ENCODE measurements at regions not wholly inside any gene's neighbourhood (a gene's known extent, or its start where the extent isn't known, plus 50 kb on each side); places are given as distances from the start of the nearest gene placed in this dataset.

- DNase-seq (ENCODE audit: low read depth), result no peak
- no peak for TF ChIP-seq MAX (IDR thresholded peaks at IDR 0.05; ENCODE audit: low read depth, low read length)
- H3K4me3 ChIP-seq (ENCODE audit: low read depth, low read length), result no peak overlapping the region
These were observed 728.8 kb downstream of the RPS29 start for GRCh38 chr14:48857366-48857765.

GRCh38 chr14:48853159-48853558 is 733.0 kb downstream of the RPS29 start:
- no peak overlapping the region for H3K4me3 ChIP-seq (ENCODE audit: low read depth, low read length)
- no peak for DNase-seq (ENCODE audit: low read depth)
- no peak for TF ChIP-seq CTCF (IDR thresholded peaks at IDR 0.05; ENCODE audit: low read depth, low read length)
- TF ChIP-seq MYC (IDR thresholded peaks at IDR 0.05; ENCODE audit: low read depth, low read length), result no peak
- no peak for TF ChIP-seq POLR2A (IDR thresholded peaks at IDR 0.05; ENCODE audit: extremely low read depth, insufficient read length)
- TF ChIP-seq MAX (IDR thresholded peaks at IDR 0.05; ENCODE audit: low read depth, low read length), result no peak

GRCh38 chr14:48849741-48850322 is 736.3 kb downstream of the RPS29 start:
- TF ChIP-seq MAX (IDR thresholded peaks at IDR 0.05; ENCODE audit: low read depth, low read length), result no peak
- no peak for TF ChIP-seq CTCF (IDR thresholded peaks at IDR 0.05; ENCODE audit: low read depth, low read length)
- no peak for TF ChIP-seq POLR2A (IDR thresholded peaks at IDR 0.05; ENCODE audit: extremely low read depth, insufficient read length)
- no peak for TF ChIP-seq MYC (IDR thresholded peaks at IDR 0.05; ENCODE audit: low read depth, low read length)
- no peak for DNase-seq (ENCODE audit: low read depth)
- H3K4me3 ChIP-seq (ENCODE audit: low read depth, low read length), result no peak overlapping the region

- H3K4me3 ChIP-seq (ENCODE audit: low read depth, low read length), result no peak overlapping the region
- no peak for DNase-seq (ENCODE audit: low read depth)
- no peak for TF ChIP-seq POLR2A (IDR thresholded peaks at IDR 0.05; ENCODE audit: extremely low read depth, insufficient read length)
- no peak for TF ChIP-seq CTCF (IDR thresholded peaks at IDR 0.05; ENCODE audit: low read depth, low read length)
- TF ChIP-seq MAX (IDR thresholded peaks at IDR 0.05; ENCODE audit: low read depth, low read length), result no peak
- TF ChIP-seq MYC (IDR thresholded peaks at IDR 0.05; ENCODE audit: low read depth, low read length), result no peak
These were observed 743.4 kb downstream of the RPS29 start for GRCh38 chr14:48842785-48843184.

- DNase-seq (ENCODE audit: low read depth), result no peak
- no peak for TF ChIP-seq POLR2A (IDR thresholded peaks at IDR 0.05; ENCODE audit: extremely low read depth, insufficient read length)
- TF ChIP-seq CTCF (IDR thresholded peaks at IDR 0.05; ENCODE audit: low read depth, low read length), result no peak
- TF ChIP-seq MYC (IDR thresholded peaks at IDR 0.05; ENCODE audit: low read depth, low read length), result no peak
- TF ChIP-seq MAX (IDR thresholded peaks at IDR 0.05; ENCODE audit: low read depth, low read length), result no peak
- no peak overlapping the region for H3K4me3 ChIP-seq (ENCODE audit: low read depth, low read length)
These were observed 760.1 kb downstream of the RPS29 start for GRCh38 chr14:48826058-48826457.

GRCh38 chr14:48814562-48814961 is 771.6 kb downstream of the RPS29 start:
- no peak for DNase-seq (ENCODE audit: low read depth)
- no peak overlapping the region for H3K4me3 ChIP-seq (ENCODE audit: low read depth, low read length)
- TF ChIP-seq MYC (IDR thresholded peaks at IDR 0.05; ENCODE audit: low read depth, low read length), result no peak
- no peak for TF ChIP-seq CTCF (IDR thresholded peaks at IDR 0.05; ENCODE audit: low read depth, low read length)
- TF ChIP-seq POLR2A (IDR thresholded peaks at IDR 0.05; ENCODE audit: extremely low read depth, insufficient read length), result no peak
- TF ChIP-seq MAX (IDR thresholded peaks at IDR 0.05; ENCODE audit: low read depth, low read length), result no peak
